ENCODE measurements at regions not wholly inside any gene's neighbourhood (a gene's known extent, or its start where the extent isn't known, plus 50 kb on each side); places are given as distances from the start of the nearest gene placed in this dataset.

- TF ChIP-seq TCF7L2 (IDR thresholded peaks at IDR 0.05; ENCODE audit: borderline replicate concordance, extremely low read depth, insufficient read depth, insufficient read length): no peak
- TF ChIP-seq EZH2 (IDR thresholded peaks at IDR 0.05): no peak
- no peak for TF ChIP-seq POLR2A (IDR thresholded peaks at IDR 0.05; ENCODE audit: borderline replicate concordance, extremely low read depth, insufficient read depth, insufficient read length)
These were observed 302.3 kb downstream of the TENT5A start (continued) for GRCh38 chr6:81450180-81450579.

DNA sequence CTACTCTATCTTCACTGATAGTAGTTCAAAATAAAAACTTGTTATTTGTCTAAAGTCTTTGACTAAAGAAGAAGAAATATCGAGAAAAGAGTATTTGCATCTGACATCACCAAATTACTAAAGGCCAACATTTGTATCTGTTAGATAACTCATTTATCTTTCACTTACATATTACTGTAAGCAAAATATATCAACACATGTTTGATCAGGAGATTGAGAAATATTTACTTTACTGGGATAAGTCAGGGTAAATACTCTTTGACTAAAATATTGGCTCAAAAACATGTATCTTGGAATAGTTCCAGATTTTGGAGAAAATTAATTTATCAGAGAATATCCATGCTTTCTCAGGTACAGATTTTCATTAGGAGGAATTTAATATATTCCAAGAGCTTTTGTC is 306.0 kb downstream of the TENT5A start:
- DNase-seq (ENCODE audit: low read depth, low spot score) (no peak), ATAC-seq (no peak)
- BruUV-seq (replicated peaks): no TSS peak
- Histone ChIP-seq H3K9me3 (ENCODE audit: control insufficient read depth in 1 of 2, insufficient read depth in 1 of 2, low read depth in 1 of 2, low read length in 2 of 2) (no peaks in the 10 kb centered on the region), H4K20me1 (ENCODE audit: insufficient read depth) (no peaks in the 10 kb centered on the region), H3K27me3 (ENCODE audit: insufficient read depth, low read length) (no peaks in the 10 kb centered on the region), H3K4me3 (replicated peaks in 1 of 2; ENCODE audit: low read depth in 1 of 2, low read length in 2 of 2) (no peak overlapping the region), H3K9ac (ENCODE audit: low read length) (no peak overlapping the region), H2AFZ (ENCODE audit: low read depth, low read length, poor library complexity, severe bottlenecking) (no peak overlapping the region), H3K79me2 (ENCODE audit: insufficient read depth, low read length) (no peaks in the 10 kb centered on the region), H3K4me2 (ENCODE audit: low read length) (no peak overlapping the region), H3K9me2 (ENCODE audit: insufficient read depth) (no peaks in the 10 kb centered on the region), H3K27ac (ENCODE audit: low read depth, low read length) (no peak overlapping the region), H3K36me3 (ENCODE audit: control insufficient read depth in 1 of 2, insufficient read depth in 2 of 2, low read length in 2 of 2) (no peaks in the 10 kb centered on the region), H3K4me1 (ENCODE audit: control insufficient read depth in 1 of 2, insufficient read depth in 2 of 2, low read length in 2 of 2) (peaks cover 0 to 20% of the 10 kb centered on the region in 2 experiments; a peak in 3 of 4 replicates)
- ChIA-PET CTCF (no interaction called here), RAD21 (ENCODE audit: low non-redundant PET in 1 of 2, low total read pairs in 2 of 2, uncharacterized antibody in 2 of 2, unreplicated experiment in 2 of 2) (no interaction called here), POLR2A (no interaction called here)
- intact Hi-C loops (cut with micrococcal nuclease): no loop called here
- TF ChIP-seq ZFX (IDR thresholded peaks at IDR 0.05): no peak
- TF ChIP-seq ELF1 (IDR thresholded peaks at IDR 0.05; ENCODE audit: borderline replicate concordance, low read depth): no peak
- TF ChIP-seq POLR2A (IDR thresholded peaks at IDR 0.05; ENCODE audit: borderline replicate concordance, extremely low read depth, insufficient read depth, insufficient read length): no peak
- TF ChIP-seq, protein P1, sequence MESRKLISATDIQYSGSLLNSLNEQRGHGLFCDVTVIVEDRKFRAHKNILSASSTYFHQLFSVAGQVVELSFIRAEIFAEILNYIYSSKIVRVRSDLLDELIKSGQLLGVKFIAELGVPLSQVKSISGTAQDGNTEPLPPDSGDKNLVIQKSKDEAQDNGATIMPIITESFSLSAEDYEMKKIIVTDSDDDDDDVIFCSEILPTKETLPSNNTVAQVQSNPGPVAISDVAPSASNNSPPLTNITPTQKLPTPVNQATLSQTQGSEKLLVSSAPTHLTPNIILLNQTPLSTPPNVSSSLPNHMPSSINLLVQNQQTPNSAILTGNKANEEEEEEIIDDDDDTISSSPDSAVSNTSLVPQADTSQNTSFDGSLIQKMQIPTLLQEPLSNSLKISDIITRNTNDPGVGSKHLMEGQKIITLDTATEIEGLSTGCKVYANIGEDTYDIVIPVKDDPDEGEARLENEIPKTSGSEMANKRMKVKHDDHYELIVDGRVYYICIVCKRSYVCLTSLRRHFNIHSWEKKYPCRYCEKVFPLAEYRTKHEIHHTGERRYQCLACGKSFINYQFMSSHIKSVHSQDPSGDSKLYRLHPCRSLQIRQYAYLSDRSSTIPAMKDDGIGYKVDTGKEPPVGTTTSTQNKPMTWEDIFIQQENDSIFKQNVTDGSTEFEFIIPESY (IDR thresholded peaks at IDR 0.05; ENCODE audit: extremely low read depth, insufficient replicate concordance, low read length): no peak
- no peak for TF ChIP-seq ATF3 (IDR thresholded peaks at IDR 0.05)
- no peak for TF ChIP-seq EZH2phosphoT487 (IDR thresholded peaks at IDR 0.05; ENCODE audit: borderline replicate concordance)
- TF ChIP-seq SP1 (IDR thresholded peaks at IDR 0.05; ENCODE audit: low read depth): no peak
- TF ChIP-seq POLR2AphosphoS5 (IDR thresholded peaks at IDR 0.05; ENCODE audit: low read depth, low read length): no peak
- no peak for TF ChIP-seq EGR1 (IDR thresholded peaks at IDR 0.05; ENCODE audit: low read depth)
- TF ChIP-seq FOSL1 (IDR thresholded peaks at IDR 0.05; ENCODE audit: low read depth): no peak
- TF ChIP-seq, protein P2, sequence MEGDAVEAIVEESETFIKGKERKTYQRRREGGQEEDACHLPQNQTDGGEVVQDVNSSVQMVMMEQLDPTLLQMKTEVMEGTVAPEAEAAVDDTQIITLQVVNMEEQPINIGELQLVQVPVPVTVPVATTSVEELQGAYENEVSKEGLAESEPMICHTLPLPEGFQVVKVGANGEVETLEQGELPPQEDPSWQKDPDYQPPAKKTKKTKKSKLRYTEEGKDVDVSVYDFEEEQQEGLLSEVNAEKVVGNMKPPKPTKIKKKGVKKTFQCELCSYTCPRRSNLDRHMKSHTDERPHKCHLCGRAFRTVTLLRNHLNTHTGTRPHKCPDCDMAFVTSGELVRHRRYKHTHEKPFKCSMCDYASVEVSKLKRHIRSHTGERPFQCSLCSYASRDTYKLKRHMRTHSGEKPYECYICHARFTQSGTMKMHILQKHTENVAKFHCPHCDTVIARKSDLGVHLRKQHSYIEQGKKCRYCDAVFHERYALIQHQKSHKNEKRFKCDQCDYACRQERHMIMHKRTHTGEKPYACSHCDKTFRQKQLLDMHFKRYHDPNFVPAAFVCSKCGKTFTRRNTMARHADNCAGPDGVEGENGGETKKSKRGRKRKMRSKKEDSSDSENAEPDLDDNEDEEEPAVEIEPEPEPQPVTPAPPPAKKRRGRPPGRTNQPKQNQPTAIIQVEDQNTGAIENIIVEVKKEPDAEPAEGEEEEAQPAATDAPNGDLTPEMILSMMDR (IDR thresholded peaks at IDR 0.05 in 2 of 3, conservative IDR thresholded peaks at IDR 0.05 in 1 of 3; ENCODE audit: borderline replicate concordance in 1 of 3, insufficient read depth in 1 of 3, low read depth in 2 of 3, low read length in 2 of 3): no peak
- TF ChIP-seq REST (IDR thresholded peaks at IDR 0.05; ENCODE audit: low read depth): no peak
- no peak for TF ChIP-seq CEBPB (IDR thresholded peaks at IDR 0.05; ENCODE audit: low read depth)
- no peak for TF ChIP-seq JUND (IDR thresholded peaks at IDR 0.05)
- no peak for TF ChIP-seq EZH2 (IDR thresholded peaks at IDR 0.05)
- no peak for TF ChIP-seq SRF (IDR thresholded peaks at IDR 0.05; ENCODE audit: low read depth)
- no peak for TF ChIP-seq ZNF274 (IDR thresholded peaks at IDR 0.05; ENCODE audit: low read depth, low read length)
- TF ChIP-seq SIN3A (IDR thresholded peaks at IDR 0.05; ENCODE audit: low read depth): no peak
- TF ChIP-seq CBX3 (IDR thresholded peaks at IDR 0.05; ENCODE audit: low read depth): no peak
